ENCODE measurements at regions not wholly inside any gene's neighbourhood (a gene's known extent, or its start where the extent isn't known, plus 50 kb on each side); places are given as distances from the start of the nearest gene placed in this dataset.

DNA sequence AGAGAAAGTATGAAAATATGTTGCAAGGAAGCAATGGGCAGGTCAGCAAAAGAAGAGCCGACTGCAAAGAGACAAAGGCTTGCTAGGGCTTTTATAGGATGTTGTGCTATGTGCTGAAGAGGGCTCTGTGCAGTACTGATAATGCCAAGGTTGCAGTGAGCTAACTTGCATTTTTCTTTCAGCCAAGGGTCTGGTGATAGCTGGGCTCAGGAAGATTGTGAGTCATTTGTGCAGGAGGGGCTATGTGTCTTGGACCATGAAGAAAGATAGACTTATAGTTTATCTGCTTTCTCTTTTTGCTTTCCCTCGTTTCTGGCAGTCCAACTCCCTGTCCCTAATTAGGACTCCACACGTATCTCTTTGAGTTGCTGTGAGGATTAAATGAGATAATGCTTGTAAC is 64.5 kb upstream of the LRIG1 start:
- Histone ChIP-seq H3K4me3 (no peak overlapping the region), H3K79me2 (ENCODE audit: control insufficient read depth, insufficient read depth, low read length) (no peaks in the 10 kb centered on the region), H3K27ac (ENCODE audit: extremely low read depth, low read depth, low read length) (no peak overlapping the region), H2AFZ (ENCODE audit: low read depth, low read length) (no peak overlapping the region), H3K9ac (ENCODE audit: insufficient read depth in 1 of 2, low read depth in 2 of 2, low read length in 2 of 2) (no peak overlapping the region), H3K9me1 (ENCODE audit: control insufficient read depth, insufficient read depth, low read length) (no peaks in the 10 kb centered on the region), H4K20me1 (replicated peaks; ENCODE audit: control insufficient read depth, insufficient read depth, low read length) (no peaks in the 10 kb centered on the region), H3K4me2 (ENCODE audit: insufficient read depth, low read length) (no peak overlapping the region), H3K9me3 (replicated peaks; ENCODE audit: control insufficient read depth, insufficient read depth, low read depth, low read length) (no peaks in the 10 kb centered on the region), H3K36me3 (ENCODE audit: control insufficient read depth, insufficient read depth, low read length) (no peaks in the 10 kb centered on the region), H3K4me1 (replicated peaks in 1 of 2; ENCODE audit: control insufficient read depth in 2 of 2, insufficient read depth in 2 of 2, low read length in 2 of 2) (no peaks in the 10 kb centered on the region), H3K27me3 (ENCODE audit: control insufficient read depth in 2 of 2, insufficient read depth in 2 of 2, low read length in 2 of 2) (no peaks in the 10 kb centered on the region)
- intact Hi-C loops (cut with micrococcal nuclease) (loop anchor here (10.0 kb wide), 1 partner anchor 60 kb away; the partner anchor contains the start of gene LRIG1), in situ Hi-C loops (cut with MboI) (no loop called here)
- DNase-seq (ENCODE audit: extremely low read depth in 1 of 4, low spot score in 3 of 4) (peak in 1 of 4 experiments; percentile 3), ATAC-seq (no peak), FAIRE-seq (no peak)
- POLR2A ChIA-PET, result no interaction called here
- 0% methylated on average over 3 of the region's 3 CpGs for WGBS (ENCODE audit: insufficient coverage, low coverage, missing lambda C conversion rate)
- CTCF ChIA-PET (ENCODE audit: low intra/inter-chr PET ratio), result no interaction called here
- BruUV-seq (replicated peaks), result no TSS peak
- TF ChIP-seq GTF2E2 (tag; IDR thresholded peaks at IDR 0.05) (no peak), ZNF76 (CRISPR knock-in tag; IDR thresholded peaks at IDR 0.05; ENCODE audit: borderline replicate concordance) (no peak), ZNF77 (CRISPR knock-in tag; IDR thresholded peaks at IDR 0.05) (no peak), CBFA2T2 (conservative IDR thresholded peaks at IDR 0.05) (peak; percentile 29; the same call in 1 of the 2 replicates), ARHGAP35 (IDR thresholded peaks at IDR 0.05; ENCODE audit: partially characterized antibody) (no peak), FIP1L1 (IDR thresholded peaks at IDR 0.05; ENCODE audit: low read depth, low read length, poor library complexity, severe bottlenecking) (no peak), ZFPM2 (CRISPR knock-in tag; IDR thresholded peaks at IDR 0.05) (no peak), CBFA2T3 (IDR thresholded peaks at IDR 0.05) (0 out of 2 replicates have a peak, but pooled peaks have one; percentile 16), NFIC (IDR thresholded peaks at IDR 0.05) (no peak), TAL1 (IDR thresholded peaks at IDR 0.05) (0 out of 2 replicates have a peak, but pooled peaks have one; percentile 14), ZBTB7A (IDR thresholded peaks at IDR 0.05; ENCODE audit: borderline replicate concordance, control insufficient read depth, low read depth, low read length) (no peak), HDAC1 (IDR thresholded peaks at IDR 0.05) (no peak), NCOA1 (IDR thresholded peaks at IDR 0.05; ENCODE audit: low read depth) (no peak), ETV6 (IDR thresholded peaks at IDR 0.05; ENCODE audit: borderline replicate concordance in 1 of 2, low read depth in 2 of 2, low read length in 1 of 2) (no peak), ETV6 (CRISPR knock-in tag; IDR thresholded peaks at IDR 0.05; ENCODE audit: borderline replicate concordance) (no peak), ZNF668 (CRISPR knock-in tag; IDR thresholded peaks at IDR 0.05) (no peak), TOE1 (IDR thresholded peaks at IDR 0.05; ENCODE audit: borderline replicate concordance) (no peak), TOE1 (CRISPR knock-in tag; IDR thresholded peaks at IDR 0.05; ENCODE audit: borderline replicate concordance, low read depth) (no peak), ID3 (CRISPR knock-in tag; IDR thresholded peaks at IDR 0.05) (no peak), ID3 (tag; IDR thresholded peaks at IDR 0.05) (no peak), USF1 (CRISPR knock-in tag; IDR thresholded peaks at IDR 0.05) (no peak), SMARCE1 (IDR thresholded peaks at IDR 0.05) (no peak), MIER1 (IDR thresholded peaks at IDR 0.05; ENCODE audit: low read depth) (no peak)
- TF ChIP-seq, protein P1, sequence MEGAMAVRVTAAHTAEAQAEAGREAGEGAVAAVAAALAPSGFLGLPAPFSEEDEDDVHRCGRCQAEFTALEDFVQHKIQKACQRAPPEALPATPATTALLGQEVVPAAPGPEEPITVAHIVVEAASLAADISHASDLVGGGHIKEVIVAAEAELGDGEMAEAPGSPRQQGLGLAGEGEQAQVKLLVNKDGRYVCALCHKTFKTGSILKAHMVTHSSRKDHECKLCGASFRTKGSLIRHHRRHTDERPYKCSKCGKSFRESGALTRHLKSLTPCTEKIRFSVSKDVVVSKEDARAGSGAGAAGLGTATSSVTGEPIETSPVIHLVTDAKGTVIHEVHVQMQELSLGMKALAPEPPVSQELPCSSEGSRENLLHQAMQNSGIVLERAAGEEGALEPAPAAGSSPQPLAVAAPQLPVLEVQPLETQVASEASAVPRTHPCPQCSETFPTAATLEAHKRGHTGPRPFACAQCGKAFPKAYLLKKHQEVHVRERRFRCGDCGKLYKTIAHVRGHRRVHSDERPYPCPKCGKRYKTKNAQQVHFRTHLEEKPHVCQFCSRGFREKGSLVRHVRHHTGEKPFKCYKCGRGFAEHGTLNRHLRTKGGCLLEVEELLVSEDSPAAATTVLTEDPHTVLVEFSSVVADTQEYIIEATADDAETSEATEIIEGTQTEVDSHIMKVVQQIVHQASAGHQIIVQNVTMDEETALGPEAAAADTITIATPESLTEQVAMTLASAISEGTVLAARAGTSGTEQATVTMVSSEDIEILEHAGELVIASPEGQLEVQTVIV (CRISPR knock-in tag; IDR thresholded peaks at IDR 0.05; ENCODE audit: borderline replicate concordance), result no peak
